PC-3 (cell line): ENCODE measurements at regions not wholly inside any gene's neighbourhood (a gene's known extent, or its start where the extent isn't known, plus 50 kb on each side); places are given as distances from the start of the nearest gene placed in this dataset.

Experiments
- EZH2 ChIP-seq: fragments of 300-600 bp; sonication (generic); IDR thresholded peaks from one replicate; pipeline ENCODE4 v1.6.1; 2017; ENCODE audit warnings: antibody characterized with exemption, mild to moderate bottlenecking, low read length; ENCODE audit not compliant: unreplicated experiment
- TF ChIP-seq, protein P1 (sequence below): fragments of 300-600 bp; sonication (generic); conservative IDR thresholded peaks from 2 replicates; pipeline ENCODE4 v1.5.1; 2017; ENCODE audit warnings: antibody characterized with exemption, low read depth, mild to moderate bottlenecking, low read length

DNA sequence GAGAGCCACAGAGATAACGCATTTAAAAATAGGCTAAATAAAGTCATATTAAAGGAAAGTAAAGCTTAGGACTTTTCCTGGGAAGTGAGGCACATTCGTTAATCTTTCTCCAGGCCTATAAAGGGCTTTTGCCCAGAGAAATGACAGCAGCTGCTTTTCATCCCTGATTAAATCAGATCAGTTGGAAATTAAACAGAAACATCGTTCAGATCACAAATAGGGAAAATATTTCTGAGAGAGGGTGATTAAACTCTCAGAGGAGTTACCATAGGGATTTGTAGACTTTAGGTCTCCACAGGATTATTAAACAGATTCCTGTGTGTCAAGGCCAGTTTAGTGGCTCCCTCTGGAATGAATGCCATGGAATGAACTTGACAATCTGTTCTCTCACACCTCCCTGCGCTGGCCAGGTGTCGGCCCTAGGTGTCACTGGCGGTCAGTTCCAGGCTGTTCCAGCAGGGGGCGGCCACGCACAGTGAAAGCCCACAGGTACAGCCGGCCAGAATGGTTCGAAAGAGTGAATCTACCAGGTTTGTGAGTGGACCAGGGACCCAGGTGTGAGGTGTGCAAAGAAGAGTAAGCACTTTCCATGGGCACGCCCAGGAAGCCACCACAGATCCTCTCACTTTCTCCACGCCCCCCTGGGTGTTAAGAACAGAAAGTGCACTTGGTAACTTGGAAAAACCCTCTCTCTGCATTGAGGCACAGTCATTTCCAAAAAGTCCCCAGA, 253.0 kb upstream of the RASGRP1 start:
- no peak for TF ChIP-seq EZH2
- TF ChIP-seq, protein P1, sequence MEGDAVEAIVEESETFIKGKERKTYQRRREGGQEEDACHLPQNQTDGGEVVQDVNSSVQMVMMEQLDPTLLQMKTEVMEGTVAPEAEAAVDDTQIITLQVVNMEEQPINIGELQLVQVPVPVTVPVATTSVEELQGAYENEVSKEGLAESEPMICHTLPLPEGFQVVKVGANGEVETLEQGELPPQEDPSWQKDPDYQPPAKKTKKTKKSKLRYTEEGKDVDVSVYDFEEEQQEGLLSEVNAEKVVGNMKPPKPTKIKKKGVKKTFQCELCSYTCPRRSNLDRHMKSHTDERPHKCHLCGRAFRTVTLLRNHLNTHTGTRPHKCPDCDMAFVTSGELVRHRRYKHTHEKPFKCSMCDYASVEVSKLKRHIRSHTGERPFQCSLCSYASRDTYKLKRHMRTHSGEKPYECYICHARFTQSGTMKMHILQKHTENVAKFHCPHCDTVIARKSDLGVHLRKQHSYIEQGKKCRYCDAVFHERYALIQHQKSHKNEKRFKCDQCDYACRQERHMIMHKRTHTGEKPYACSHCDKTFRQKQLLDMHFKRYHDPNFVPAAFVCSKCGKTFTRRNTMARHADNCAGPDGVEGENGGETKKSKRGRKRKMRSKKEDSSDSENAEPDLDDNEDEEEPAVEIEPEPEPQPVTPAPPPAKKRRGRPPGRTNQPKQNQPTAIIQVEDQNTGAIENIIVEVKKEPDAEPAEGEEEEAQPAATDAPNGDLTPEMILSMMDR = peak; percentile 100
